HEK293T (cell line): ENCODE measurements at regions not wholly inside any gene's neighbourhood (a gene's known extent, or its start where the extent isn't known, plus 50 kb on each side); places are given as distances from the start of the nearest gene placed in this dataset.

Experiments used
- BHLHE40 ChIP-seq: fragments of 450-650 bp; IDR thresholded peaks from 2 replicates; pipeline ENCODE4 v1.6.1; 2016; ENCODE audit warnings: mild to moderate bottlenecking, moderate library complexity, borderline replicate concordance
- FOXM1 ChIP-seq: fragments of 450-650 bp; IDR thresholded peaks from 2 replicates; pipeline ENCODE4 v1.6.1; 2017; ENCODE audit warnings: mild to moderate bottlenecking, borderline replicate concordance
- NFRKB ChIP-seq: fragments of 450-650 bp; IDR thresholded peaks from 2 replicates; pipeline ENCODE4 v1.6.1; 2016; ENCODE audit warnings: mild to moderate bottlenecking, moderate library complexity
- SP1 ChIP-seq: fragments of 450-650 bp; IDR thresholded peaks from 2 replicates; pipeline ENCODE4 v1.6.1; 2017
- TARDBP ChIP-seq: fragments of 450-650 bp; IDR thresholded peaks from 2 replicates; pipeline ENCODE4 v1.6.1; 2016

- TF ChIP-seq SP1: no peak
- TF ChIP-seq TARDBP: no peak
- no peak for TF ChIP-seq FOXM1
- TF ChIP-seq BHLHE40: no peak
- TF ChIP-seq NFRKB: no peak
Observed at GRCh38 chr4:38469410-38469809, 194.6 kb upstream of the KLF3 start.
